KBM-7 (cell line): ENCODE measurements at regions not wholly inside any gene's neighbourhood (a gene's known extent, or its start where the extent isn't known, plus 50 kb on each side); places are given as distances from the start of the nearest gene placed in this dataset.

Source experiments
- DNase-seq: peaks from one replicate; pipeline ENCODE4 v3.0.0-alpha.2; 2015
- in situ Hi-C: fragments of 300-500 bp; cut with MboI; formaldehyde crosslinking; loops from 2 replicates; pipeline ENCODE4 v1.14.3; 2020; ENCODE audit warnings: low sequenced_read_pairs, low pct_unique_long_range_greater_than_20kb, mixed read lengths

GRCh38 chr10:90407131-90407530 is 450.7 kb downstream of the HTR7 start:
- in situ Hi-C loops: no loop called here
- DNase-seq: no peak

GRCh38 chr10:90407851-90408250 is 450.0 kb downstream of the HTR7 start:
- in situ Hi-C loops: no loop called here
- no peak for DNase-seq

GRCh38 chr10:90412582-90412981 is 445.3 kb downstream of the HTR7 start:
- in situ Hi-C loops: no loop called here
- no peak for DNase-seq

- DNase-seq: no peak
- in situ Hi-C loops: no loop called here
Observed at GRCh38 chr10:90413196-90413595, 444.6 kb downstream of the HTR7 start.

GRCh38 chr10:90414926-90415325 is 442.9 kb downstream of the HTR7 start:
- in situ Hi-C loops: no loop called here
- no peak for DNase-seq

GRCh38 chr10:90417029-90417428 is 440.8 kb downstream of the HTR7 start:
- in situ Hi-C loops: no loop called here
- DNase-seq: no peak

GRCh38 chr10:90417476-90418210 is 440.2 kb downstream of the HTR7 start:
- in situ Hi-C loops: no loop called here
- DNase-seq: no peak

- DNase-seq: no peak
- in situ Hi-C loops: no loop called here
Observed at GRCh38 chr10:90418869-90419652, 438.8 kb downstream of the HTR7 start.

GRCh38 chr10:90420637-90421318 is 437.1 kb downstream of the HTR7 start:
- no peak for DNase-seq
- in situ Hi-C loops: no loop called here

GRCh38 chr10:90421874-90422273 is 436.0 kb downstream of the HTR7 start:
- in situ Hi-C loops: no loop called here

GRCh38 chr10:90424730-90425129 is 433.1 kb downstream of the HTR7 start:
- DNase-seq: no peak
- in situ Hi-C loops: no loop called here

More at GRCh38 chr10:90421874-90422273, 436.0 kb downstream of the HTR7 start:
- DNase-seq: no peak

- no peak for DNase-seq
- in situ Hi-C loops: no loop called here
Observed at GRCh38 chr10:90430186-90430585, 427.7 kb downstream of the HTR7 start.

GRCh38 chr10:90432866-90433265 is 425.0 kb downstream of the HTR7 start:
- DNase-seq: no peak
- in situ Hi-C loops: no loop called here

GRCh38 chr10:90435296-90435695 is 422.5 kb downstream of the HTR7 start:
- in situ Hi-C loops: no loop called here
- no peak for DNase-seq

GRCh38 chr10:90437452-90437851 is 420.4 kb downstream of the HTR7 start:
- no peak for DNase-seq
- in situ Hi-C loops: no loop called here

GRCh38 chr10:90440870-90441269 is 417.0 kb downstream of the HTR7 start:
- DNase-seq: no peak
- in situ Hi-C loops: no loop called here

GRCh38 chr10:90443342-90443741 is 414.5 kb downstream of the HTR7 start:
- in situ Hi-C loops: no loop called here
- no peak for DNase-seq

- no peak for DNase-seq
Observed at GRCh38 chr10:90447831-90448230, 410.0 kb downstream of the HTR7 start.

GRCh38 chr10:90450797-90451196 is 407.0 kb downstream of the HTR7 start:
- no peak for DNase-seq
- in situ Hi-C loops: no loop called here

More at GRCh38 chr10:90447831-90448230, 410.0 kb downstream of the HTR7 start:
- in situ Hi-C loops: no loop called here

- in situ Hi-C loops: no loop called here
- DNase-seq: no peak
Observed at GRCh38 chr10:90451283-90451682, 406.6 kb downstream of the HTR7 start.
